ENCODE measurements at regions not wholly inside any gene's neighbourhood (a gene's known extent, or its start where the extent isn't known, plus 50 kb on each side); places are given as distances from the start of the nearest gene placed in this dataset.

DNA sequence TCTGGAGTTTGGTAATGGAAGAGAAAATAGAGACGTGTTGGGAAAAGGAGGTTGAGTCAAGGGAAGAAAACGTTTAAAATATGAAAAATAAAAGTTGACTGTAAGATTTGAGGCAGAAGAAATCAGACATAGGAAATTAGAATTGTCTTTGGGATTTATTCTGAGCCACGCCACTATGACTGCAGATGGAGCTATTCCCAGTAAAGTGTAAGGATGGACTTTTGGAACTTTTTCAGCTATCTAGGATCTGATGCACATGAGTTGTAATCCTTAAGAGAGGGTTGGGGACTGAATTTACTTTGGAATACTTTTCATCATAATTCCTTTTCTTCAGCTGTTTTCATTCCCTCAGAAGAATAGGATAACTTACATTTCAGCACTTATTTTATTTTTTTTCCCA, 336.7 kb downstream of the FAM170A start:
- TF ChIP-seq ZNF140 (tag by site-specific recombination; IDR thresholded peaks at IDR 0.05): no peak
- TF ChIP-seq, protein P1, sequence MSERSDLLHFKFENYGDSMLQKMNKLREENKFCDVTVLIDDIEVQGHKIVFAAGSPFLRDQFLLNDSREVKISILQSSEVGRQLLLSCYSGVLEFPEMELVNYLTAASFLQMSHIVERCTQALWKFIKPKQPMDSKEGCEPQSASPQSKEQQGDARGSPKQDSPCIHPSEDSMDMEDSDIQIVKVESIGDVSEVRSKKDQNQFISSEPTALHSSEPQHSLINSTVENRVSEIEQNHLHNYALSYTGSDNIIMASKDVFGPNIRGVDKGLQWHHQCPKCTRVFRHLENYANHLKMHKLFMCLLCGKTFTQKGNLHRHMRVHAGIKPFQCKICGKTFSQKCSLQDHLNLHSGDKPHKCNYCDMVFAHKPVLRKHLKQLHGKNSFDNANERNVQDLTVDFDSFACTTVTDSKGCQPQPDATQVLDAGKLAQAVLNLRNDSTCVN (tag by site-specific recombination; optimal IDR thresholded peaks at IDR 0.05): no peak
- TF ChIP-seq, protein P2, sequence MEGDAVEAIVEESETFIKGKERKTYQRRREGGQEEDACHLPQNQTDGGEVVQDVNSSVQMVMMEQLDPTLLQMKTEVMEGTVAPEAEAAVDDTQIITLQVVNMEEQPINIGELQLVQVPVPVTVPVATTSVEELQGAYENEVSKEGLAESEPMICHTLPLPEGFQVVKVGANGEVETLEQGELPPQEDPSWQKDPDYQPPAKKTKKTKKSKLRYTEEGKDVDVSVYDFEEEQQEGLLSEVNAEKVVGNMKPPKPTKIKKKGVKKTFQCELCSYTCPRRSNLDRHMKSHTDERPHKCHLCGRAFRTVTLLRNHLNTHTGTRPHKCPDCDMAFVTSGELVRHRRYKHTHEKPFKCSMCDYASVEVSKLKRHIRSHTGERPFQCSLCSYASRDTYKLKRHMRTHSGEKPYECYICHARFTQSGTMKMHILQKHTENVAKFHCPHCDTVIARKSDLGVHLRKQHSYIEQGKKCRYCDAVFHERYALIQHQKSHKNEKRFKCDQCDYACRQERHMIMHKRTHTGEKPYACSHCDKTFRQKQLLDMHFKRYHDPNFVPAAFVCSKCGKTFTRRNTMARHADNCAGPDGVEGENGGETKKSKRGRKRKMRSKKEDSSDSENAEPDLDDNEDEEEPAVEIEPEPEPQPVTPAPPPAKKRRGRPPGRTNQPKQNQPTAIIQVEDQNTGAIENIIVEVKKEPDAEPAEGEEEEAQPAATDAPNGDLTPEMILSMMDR (tag by site-specific recombination; IDR thresholded peaks at IDR 0.05): no peak
- no peak for TF ChIP-seq ZNF473 (tag by site-specific recombination; IDR thresholded peaks at IDR 0.05)
- TF ChIP-seq ZNF623 (tag by site-specific recombination; IDR thresholded peaks at IDR 0.05): no peak
- TF ChIP-seq KLF7 (tag by site-specific recombination; IDR thresholded peaks at IDR 0.05; ENCODE audit: borderline replicate concordance): no peak

Measured in HEK293 (cell line).